Stomach (tissue), 4 donors: ENCODE measurements at regions not wholly inside any gene's neighbourhood (a gene's known extent, or its start where the extent isn't known, plus 50 kb on each side); places are given as distances from the start of the nearest gene placed in this dataset.

Source experiments
- CTCF ChIP-seq, 7 experiments: fragments of 450-650 bp in 4 of 7; fragments of 200-600 bp in 3 of 7; sonication (generic) in 3 of 7; IDR thresholded peaks; one replicate each; pipeline ENCODE4 v1.5.1; 2016 to 2019; ENCODE audit warnings: antibody characterized with exemption in 7 of 7, control low read depth in 2 of 7, mild to moderate bottlenecking in 1 of 7
- EP300 ChIP-seq: sonication (generic); formaldehyde crosslinking; IDR thresholded peaks from one replicate; pipeline ENCODE4 v1.6.1; 2017; ENCODE audit warnings: antibody characterized with exemption
- POLR2A ChIP-seq, 4 donors: fragments of 450-650 bp; IDR thresholded peaks; one replicate each; pipeline ENCODE4 v1.6.1; 2016; ENCODE audit warnings: antibody characterized with exemption in 4 of 4, control low read depth in 2 of 4, mild to moderate bottlenecking in 1 of 4, moderate library complexity in 1 of 4

- TF ChIP-seq POLR2A (IDR thresholded peaks at IDR 0.05) (no peak), CTCF (IDR thresholded peaks at IDR 0.05) (no peak), EP300 (no peak)
Measured at GRCh38 chr6:27056615-27057014, 190.9 kb upstream of the PRSS16 start.
